Ovary (tissue), 3 donors: ENCODE measurements at regions not wholly inside any gene's neighbourhood (a gene's known extent, or its start where the extent isn't known, plus 50 kb on each side); places are given as distances from the start of the nearest gene placed in this dataset.
"Not testable (repeated sequence)": the region's sequence is repeated elsewhere in the genome, so short reads cannot be mapped to it uniquely, and the experiment has no call there.

Experiments used
- POLR2A ChIP-seq: fragments of 450-650 bp; IDR thresholded peaks from one replicate; pipeline ENCODE4 v1.6.1; 2017; ENCODE audit warnings: antibody characterized with exemption, mild to moderate bottlenecking, moderate library complexity
- TF ChIP-seq, protein P1 (sequence below), 3 donors: fragments of 450-650 bp in 2 of 3; fragments of 200-600 bp in 1 of 3; IDR thresholded peaks; one replicate each; pipeline versions ENCODE4 v1.5.1 to v1.8.0; 2016 to 2022; ENCODE audit warnings: antibody characterized with exemption in 3 of 3, mild to moderate bottlenecking in 1 of 3
- donor health status: DM: no; HTN: no; CAD: no.

DNA sequence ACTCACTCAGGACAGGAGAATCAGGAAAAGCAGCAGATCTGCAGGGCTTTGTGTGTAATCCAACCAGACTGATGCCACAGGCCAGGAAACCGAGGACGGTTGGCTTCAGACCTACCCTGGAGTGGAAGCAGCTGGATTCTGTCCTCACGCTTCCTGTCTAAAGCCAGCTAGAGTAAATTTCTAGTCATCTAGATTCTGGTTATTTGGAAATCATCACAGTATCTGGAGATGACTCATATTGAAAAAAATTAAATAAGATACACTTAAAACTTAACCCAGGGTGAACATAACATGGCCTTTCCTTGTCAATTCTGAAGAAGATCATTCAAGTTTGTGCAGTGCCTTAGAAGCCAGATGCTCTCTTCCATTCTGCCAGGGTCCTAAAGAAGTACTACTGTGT lies 288.9 kb upstream of the PLGLB2 start:
- not testable (repeated sequence) for TF ChIP-seq POLR2A
- TF ChIP-seq, protein P1, sequence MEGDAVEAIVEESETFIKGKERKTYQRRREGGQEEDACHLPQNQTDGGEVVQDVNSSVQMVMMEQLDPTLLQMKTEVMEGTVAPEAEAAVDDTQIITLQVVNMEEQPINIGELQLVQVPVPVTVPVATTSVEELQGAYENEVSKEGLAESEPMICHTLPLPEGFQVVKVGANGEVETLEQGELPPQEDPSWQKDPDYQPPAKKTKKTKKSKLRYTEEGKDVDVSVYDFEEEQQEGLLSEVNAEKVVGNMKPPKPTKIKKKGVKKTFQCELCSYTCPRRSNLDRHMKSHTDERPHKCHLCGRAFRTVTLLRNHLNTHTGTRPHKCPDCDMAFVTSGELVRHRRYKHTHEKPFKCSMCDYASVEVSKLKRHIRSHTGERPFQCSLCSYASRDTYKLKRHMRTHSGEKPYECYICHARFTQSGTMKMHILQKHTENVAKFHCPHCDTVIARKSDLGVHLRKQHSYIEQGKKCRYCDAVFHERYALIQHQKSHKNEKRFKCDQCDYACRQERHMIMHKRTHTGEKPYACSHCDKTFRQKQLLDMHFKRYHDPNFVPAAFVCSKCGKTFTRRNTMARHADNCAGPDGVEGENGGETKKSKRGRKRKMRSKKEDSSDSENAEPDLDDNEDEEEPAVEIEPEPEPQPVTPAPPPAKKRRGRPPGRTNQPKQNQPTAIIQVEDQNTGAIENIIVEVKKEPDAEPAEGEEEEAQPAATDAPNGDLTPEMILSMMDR (IDR thresholded peaks at IDR 0.05) = not testable (repeated sequence)
